CD4-positive, alpha-beta T cell (primary cell): ENCODE measurements at regions not wholly inside any gene's neighbourhood (a gene's known extent, or its start where the extent isn't known, plus 50 kb on each side); places are given as distances from the start of the nearest gene placed in this dataset.

ENCODE experiments used
- ATAC-seq: fragments of 200-7000 bp; cut with Tn5 transposase; one replicate; pipeline ENCODE4 v1.10.0; 2022; ENCODE audit warnings: mild to moderate bottlenecking; ENCODE audit not compliant: poor library complexity
- CTCF ChIA-PET: fragments of 350-600 bp; sonication (Branson Sonifier 250); formaldehyde crosslinking; loops from one replicate; lab custom pipeline; 2021; ENCODE audit warnings: antibody characterized with exemption, inconsistent platforms; lab: Charles Lee
- POLR2A ChIA-PET: fragments of 350-600 bp; sonication (Branson Sonifier 250); formaldehyde crosslinking; loops from one replicate; lab custom pipeline; 2021; ENCODE audit warnings: antibody characterized with exemption, inconsistent platforms; lab: Charles Lee
- DNase-seq, 14 experiments: peaks; one replicate each; pipeline ENCODE4 v3.0.0-alpha.2; 2013 to 2020; ENCODE audit warnings: mixed read lengths in 2 of 14
- H3K27ac ChIP-seq, 2 donors: one replicate each; pipeline versions ENCODE4 v1.5.1 to v1.7.0; 2013; ENCODE audit warnings: low read length in 2 of 2, low read depth in 1 of 2, mild to moderate bottlenecking in 1 of 2
- H3K27me3 ChIP-seq, 2 experiments: 1 replicate in 1 of 2; 2 replicates in 1 of 2; pipeline versions ENCODE4 v1.6.1 to v1.7.0; 2013; ENCODE audit warnings: low read length in 2 of 2, control low read depth in 1 of 2, mild to moderate bottlenecking in 1 of 2, moderate library complexity in 1 of 2; ENCODE audit not compliant: insufficient read depth in 2 of 2, control insufficient read depth in 1 of 2
- H3K36me3 ChIP-seq: one replicate; pipeline ENCODE4 v1.6.1; 2013; ENCODE audit warnings: low read length, control low read depth; ENCODE audit not compliant: insufficient read depth
- H3K4me1 ChIP-seq: one replicate; pipeline ENCODE4 v1.6.1; 2013; ENCODE audit warnings: low read length, control low read depth; ENCODE audit not compliant: insufficient read depth
- H3K4me3 ChIP-seq: one replicate; pipeline ENCODE4 v1.5.1; 2013; ENCODE audit warnings: mild to moderate bottlenecking, low read length, moderate library complexity
- H3K9me3 ChIP-seq, 2 experiments: 1 replicate in 1 of 2; 2 replicates in 1 of 2; pipeline versions ENCODE4 v1.6.1 to v1.7.0; 2013; ENCODE audit warnings: low read length in 2 of 2, mild to moderate bottlenecking in 2 of 2, control low read depth in 1 of 2, moderate library complexity in 1 of 2; ENCODE audit not compliant: control insufficient read depth in 1 of 2, insufficient read depth in 1 of 2
- H3K27ac Mint-ChIP-seq: one replicate; pipeline ENCODE4 v1.8.0; 2020; ENCODE audit warnings: mixed read lengths
- H3K27me3 Mint-ChIP-seq: one replicate; pipeline ENCODE4 v1.8.0; 2021; ENCODE audit warnings: mixed read lengths
- H3K36me3 Mint-ChIP-seq: one replicate; pipeline ENCODE4 v1.8.0; 2021; ENCODE audit warnings: low read depth, mixed read lengths
- H3K4me1 Mint-ChIP-seq: one replicate; pipeline ENCODE4 v1.8.0; 2021; ENCODE audit warnings: low read depth, mixed read lengths
- H3K4me3 Mint-ChIP-seq: one replicate; pipeline ENCODE4 v1.8.0; 2020; ENCODE audit warnings: mild to moderate bottlenecking, mixed read lengths
- H3K9me3 Mint-ChIP-seq: one replicate; pipeline ENCODE4 v1.8.0; 2020; ENCODE audit warnings: mixed read lengths
- CTCF ChIP-seq: fragments of 200-600 bp; IDR thresholded peaks from one replicate; pipeline ENCODE4 v1.8.0; 2022; ENCODE audit warnings: antibody characterized with exemption, mild to moderate bottlenecking
- intact Hi-C, 2 experiments: fragments of 100-400 bp; cut with DNase I in 1 of 2; cut with micrococcal nuclease in 1 of 2; formaldehyde crosslinking; loops; one replicate each; pipeline versions ENCODE4 v1.15.1 to v1.9.0; 2023 to 2025; cut with DNase I, micrococcal nuclease

GRCh38 chr15:95610945-95611344 lies 719.6 kb upstream of the NR2F2 start:
- Mint-ChIP-seq H3K27ac (no peak overlapping the region), H3K9me3 (no peaks in the 10 kb centered on the region), H3K36me3 (no peaks in the 10 kb centered on the region), H3K4me1 (no peaks in the 10 kb centered on the region), H3K4me3 (no peak overlapping the region), H3K27me3 (no peaks in the 10 kb centered on the region)
- ChIA-PET CTCF (interaction anchor here (1.1 kb wide), 1 partner anchor 10 kb away, joined by 4 read pairs; no protein-coding TSS in a partner anchor), POLR2A (no interaction called here)
- Histone ChIP-seq H3K4me3 (no peak overlapping the region), H3K4me1 (no peaks in the 10 kb centered on the region), H3K27me3 (no peaks in the 10 kb centered on the region), H3K36me3 (no peaks in the 10 kb centered on the region), H3K9me3 (peaks cover 0 to 3% of the 10 kb centered on the region in 2 experiments), H3K27ac (no peak overlapping the region)
- DNase-seq (no peak), ATAC-seq (no peak)
- TF ChIP-seq CTCF, result no peak
- intact Hi-C loops, result no loop called here

GRCh38 chr15:95615436-95615835 lies 715.1 kb upstream of the NR2F2 start:
- no peak overlapping the region for H3K27ac Mint-ChIP-seq
- Histone ChIP-seq H3K27me3 (no peaks in the 10 kb centered on the region), H3K4me1 (no peaks in the 10 kb centered on the region), H3K36me3 (no peaks in the 10 kb centered on the region), H3K9me3 (peaks cover 0 to 3% of the 10 kb centered on the region in 2 experiments), H3K27ac (no peak overlapping the region), H3K4me3 (no peak overlapping the region)
- CTCF ChIA-PET, result no interaction called here
- H3K4me3 Mint-ChIP-seq, result no peak overlapping the region
- TF ChIP-seq CTCF, result no peak
- no peaks in the 10 kb centered on the region for H3K27me3 Mint-ChIP-seq
- H3K9me3 Mint-ChIP-seq, result no peaks in the 10 kb centered on the region
- POLR2A ChIA-PET, result no interaction called here
- intact Hi-C loops, result no loop called here
- H3K4me1 Mint-ChIP-seq, result peaks cover 4% of the 10 kb centered on the region
- DNase-seq (no peak), ATAC-seq (no peak)
- H3K36me3 Mint-ChIP-seq, result no peaks in the 10 kb centered on the region

GRCh38 chr15:95616306-95616705 lies 714.2 kb upstream of the NR2F2 start:
- TF ChIP-seq CTCF, result no peak
- H3K36me3 ChIP-seq, result no peaks in the 10 kb centered on the region
- H3K36me3 Mint-ChIP-seq, result no peaks in the 10 kb centered on the region
- H3K4me3 ChIP-seq, result no peak overlapping the region
- peaks cover 0 to 3% of the 10 kb centered on the region in 2 experiments for H3K9me3 ChIP-seq
- intact Hi-C loops, result no loop called here
- CTCF ChIA-PET, result interaction anchor here (1.8 kb wide), 1 partner anchor 8 kb away, joined by 4 read pairs; no protein-coding TSS in a partner anchor
- no peak overlapping the region for H3K27ac Mint-ChIP-seq
- H3K27me3 ChIP-seq, result no peaks in the 10 kb centered on the region
- no peaks in the 10 kb centered on the region for H3K27me3 Mint-ChIP-seq
- ATAC-seq (no peak), DNase-seq (no peak)
- no peak overlapping the region for H3K4me3 Mint-ChIP-seq
- no peaks in the 10 kb centered on the region for H3K9me3 Mint-ChIP-seq
- no peaks in the 10 kb centered on the region for H3K4me1 ChIP-seq
- no peak overlapping the region for H3K27ac ChIP-seq
- POLR2A ChIA-PET, result no interaction called here
- peaks cover 10% of the 10 kb centered on the region for H3K4me1 Mint-ChIP-seq
